ENCODE measurements at regions not wholly inside any gene's neighbourhood (a gene's known extent, or its start where the extent isn't known, plus 50 kb on each side); places are given as distances from the start of the nearest gene placed in this dataset.
"Not testable (repeated sequence)": the region's sequence is repeated elsewhere in the genome, so short reads cannot be mapped to it uniquely, and the experiment has no call there.

DNA sequence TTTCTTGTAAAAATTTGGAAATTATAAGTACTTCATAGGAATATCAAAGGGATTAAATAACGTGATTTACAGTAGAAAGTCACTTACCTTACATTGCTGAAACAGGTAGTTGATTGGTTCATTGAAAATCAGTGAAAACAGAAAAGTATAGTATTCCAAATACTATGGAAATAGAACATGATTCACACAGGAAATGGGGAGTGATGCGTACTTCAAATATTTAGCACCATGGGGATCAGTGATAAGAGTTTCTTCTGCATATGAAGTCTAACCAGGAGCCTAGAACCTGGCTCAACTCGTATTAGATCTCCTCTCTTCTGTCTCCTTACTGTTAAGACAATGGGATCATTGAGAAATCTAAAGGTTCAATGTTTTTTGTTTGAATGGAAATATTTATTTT lies 133.3 kb downstream of the FAM174A start:
- no peak for TF ChIP-seq CTCF (IDR thresholded peaks at IDR 0.05; ENCODE audit: insufficient read depth, low read length, poor library complexity, severe bottlenecking)
- no peaks in the 10 kb centered on the region for H3K36me3 ChIP-seq (ENCODE audit: control insufficient read depth, insufficient read depth, low read length)
- no peak for DNase-seq (ENCODE audit: low read depth)
- no peak overlapping the region for H3K4me3 ChIP-seq (ENCODE audit: low read depth, low read length)
- no peaks in the 10 kb centered on the region for H3K27me3 ChIP-seq (ENCODE audit: control insufficient read depth, insufficient read depth, low read length)

- TF ChIP-seq CTCF (IDR thresholded peaks at IDR 0.05; ENCODE audit: insufficient read depth, low read length, poor library complexity, severe bottlenecking), result no peak
- Histone ChIP-seq H3K4me3 (ENCODE audit: low read depth, low read length) (no peak overlapping the region), H3K36me3 (ENCODE audit: control insufficient read depth, insufficient read depth, low read length) (no peaks in the 10 kb centered on the region), H3K27me3 (ENCODE audit: control insufficient read depth, insufficient read depth, low read length) (no peaks in the 10 kb centered on the region)
- no peak for DNase-seq (ENCODE audit: low read depth)
Observed at GRCh38 chr5:100676817-100677631, 141.8 kb downstream of the FAM174A start.

DNA sequence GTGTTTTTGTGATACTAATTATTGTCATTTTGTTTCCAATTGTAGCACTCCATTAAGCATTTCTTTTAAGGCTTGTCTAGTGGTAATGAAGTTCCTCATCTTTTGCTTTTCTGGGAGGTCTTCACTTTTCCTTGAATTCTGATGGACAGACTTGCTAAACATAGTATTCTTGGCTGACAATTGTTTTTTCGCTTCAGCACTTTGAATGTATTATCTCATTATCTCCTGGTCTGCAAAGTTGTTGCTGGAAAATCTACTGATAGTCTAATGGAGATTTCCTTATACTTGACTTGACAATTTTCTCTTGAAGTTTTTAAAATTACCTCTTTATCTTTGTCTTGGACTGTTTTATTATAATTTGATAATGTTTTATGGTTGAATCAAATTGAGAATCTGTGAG lies 147.5 kb downstream of the FAM174A start:
- Histone ChIP-seq H3K4me3 (ENCODE audit: low read depth, low read length) (no peak overlapping the region), H3K27me3 (ENCODE audit: control insufficient read depth, insufficient read depth, low read length) (no peaks in the 10 kb centered on the region), H3K36me3 (ENCODE audit: control insufficient read depth, insufficient read depth, low read length) (no peaks in the 10 kb centered on the region)
- DNase-seq (ENCODE audit: low read depth), result no peak
- TF ChIP-seq CTCF (IDR thresholded peaks at IDR 0.05; ENCODE audit: insufficient read depth, low read length, poor library complexity, severe bottlenecking), result no peak

- no peak for TF ChIP-seq CTCF (IDR thresholded peaks at IDR 0.05; ENCODE audit: insufficient read depth, low read length, poor library complexity, severe bottlenecking)
- no peak for DNase-seq (ENCODE audit: low read depth)
- no peak overlapping the region for H3K4me3 ChIP-seq (ENCODE audit: low read depth, low read length)
- H3K36me3 ChIP-seq (ENCODE audit: control insufficient read depth, insufficient read depth, low read length), result no peaks in the 10 kb centered on the region
- H3K27me3 ChIP-seq (ENCODE audit: control insufficient read depth, insufficient read depth, low read length), result no peaks in the 10 kb centered on the region
Observed at GRCh38 chr5:100683881-100684280, 148.7 kb downstream of the FAM174A start.

GRCh38 chr5:100685122-100685521 lies 149.9 kb downstream of the FAM174A start:
- not testable (repeated sequence) for H3K27me3 ChIP-seq (ENCODE audit: control insufficient read depth, insufficient read depth, low read length); H3K36me3 ChIP-seq (ENCODE audit: control insufficient read depth, insufficient read depth, low read length); H3K4me3 ChIP-seq (ENCODE audit: low read depth, low read length); DNase-seq (ENCODE audit: low read depth)

DNA sequence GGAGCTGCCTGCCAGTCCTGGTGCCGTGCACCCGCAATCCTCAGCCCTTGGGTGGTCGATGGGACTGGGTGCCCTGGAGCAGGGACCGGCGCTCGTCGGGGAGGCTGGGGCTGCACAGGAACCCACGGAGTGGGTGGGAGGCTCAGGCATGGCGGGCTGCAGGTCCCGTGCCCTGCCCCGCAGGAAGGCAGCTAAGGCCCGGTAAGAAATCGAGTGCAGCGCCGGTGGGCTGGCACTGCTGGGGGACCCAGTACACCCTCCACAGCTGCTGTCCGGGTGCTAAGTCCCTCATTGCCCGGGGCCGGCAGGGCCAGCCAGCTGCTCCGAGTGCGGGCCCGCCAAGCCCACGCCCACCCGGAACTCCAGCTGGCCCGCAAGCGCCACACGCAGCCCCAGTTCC lies 153.7 kb downstream of the FAM174A start:
- not testable (repeated sequence) for H3K4me3 ChIP-seq (ENCODE audit: low read depth, low read length); H3K27me3 ChIP-seq (ENCODE audit: control insufficient read depth, insufficient read depth, low read length); DNase-seq (ENCODE audit: low read depth); H3K36me3 ChIP-seq (ENCODE audit: control insufficient read depth, insufficient read depth, low read length)

- TF ChIP-seq CTCF (IDR thresholded peaks at IDR 0.05; ENCODE audit: insufficient read depth, low read length, poor library complexity, severe bottlenecking), result no peak
- DNase-seq (ENCODE audit: low read depth), result no peak
- H3K4me3 ChIP-seq (ENCODE audit: low read depth, low read length), result no peak overlapping the region
- no peaks in the 10 kb centered on the region for H3K27me3 ChIP-seq (ENCODE audit: control insufficient read depth, insufficient read depth, low read length)
- H3K36me3 ChIP-seq (ENCODE audit: control insufficient read depth, insufficient read depth, low read length), result no peaks in the 10 kb centered on the region
Observed at GRCh38 chr5:100690036-100690560, 154.9 kb downstream of the FAM174A start.

Measured in kidney epithelial cell (primary cell).